Liver (tissue), 8 donors: ENCODE measurements at regions not wholly inside any gene's neighbourhood (a gene's known extent, or its start where the extent isn't known, plus 50 kb on each side); places are given as distances from the start of the nearest gene placed in this dataset.

ENCODE experiments used
- DNase-seq: peaks from one replicate; pipeline ENCODE4 v3.0.0-alpha.2; 2017; ENCODE audit warnings: low spot score
- H3K27ac ChIP-seq, 2 donors: one replicate each; pipeline ENCODE4 v1.7.0; 2013; ENCODE audit warnings: inconsistent platforms in 2 of 2, low read length in 2 of 2, control low read depth in 1 of 2, low read depth in 1 of 2, mild to moderate bottlenecking in 1 of 2
- H3K27me3 ChIP-seq, 4 donors: one replicate each; pipeline versions ENCODE4 v1.6.1 to v1.7.0; 2013; ENCODE audit warnings: low read length in 3 of 4, inconsistent platforms in 1 of 4, mild to moderate bottlenecking in 1 of 4, moderate library complexity in 1 of 4; ENCODE audit not compliant: control insufficient read depth in 4 of 4, insufficient read depth in 4 of 4
- H3K36me3 ChIP-seq, 4 donors: one replicate each; pipeline versions ENCODE4 v1.6.1 to v1.7.0; 2013; ENCODE audit warnings: low read length in 3 of 4, mild to moderate bottlenecking in 3 of 4, low read depth in 1 of 4, moderate library complexity in 1 of 4; ENCODE audit not compliant: control insufficient read depth in 4 of 4, insufficient read depth in 3 of 4
- H3K4me1 ChIP-seq, 4 donors: one replicate each; pipeline versions ENCODE4 v1.6.1 to v1.7.0; 2013; ENCODE audit warnings: low read length in 3 of 4, mild to moderate bottlenecking in 3 of 4, moderate library complexity in 1 of 4; ENCODE audit not compliant: control insufficient read depth in 4 of 4, insufficient read depth in 4 of 4
- H3K4me3 ChIP-seq, 3 donors: one replicate each; pipeline versions ENCODE4 v1.6.1 to v1.7.0; 2013; ENCODE audit warnings: low read length in 3 of 3, control low read depth in 1 of 3, low read depth in 1 of 3, mild to moderate bottlenecking in 1 of 3
- H3K9ac ChIP-seq, 2 donors: one replicate each; pipeline ENCODE4 v1.7.0; 2013; ENCODE audit warnings: low read length in 2 of 2, mild to moderate bottlenecking in 2 of 2, moderate library complexity in 2 of 2, control low read depth in 1 of 2, low read depth in 1 of 2
- H3K9me3 ChIP-seq, 4 donors: one replicate each; pipeline versions ENCODE4 v1.6.1 to v1.7.0; 2013; ENCODE audit warnings: low read length in 3 of 4; ENCODE audit not compliant: control insufficient read depth in 4 of 4
- ATF3 ChIP-seq: IDR thresholded peaks from 2 replicates; pipeline ENCODE4 v1.6.1; 2016; ENCODE audit warnings: antibody characterized with exemption
- CTCF ChIP-seq: fragments of 150-350 bp; IDR thresholded peaks from 2 replicates; pipeline ENCODE4 v1.5.1; 2017; ENCODE audit warnings: improper control_type of control experiment, low read depth, low read length; ENCODE audit not compliant: missing input control
- EGR1 ChIP-seq, 2 donors: IDR thresholded peaks; 2 replicates each; pipeline ENCODE4 v1.6.1; 2016 to 2018; ENCODE audit warnings: antibody characterized with exemption in 2 of 2, low read depth in 2 of 2
- FOXA1 ChIP-seq: IDR thresholded peaks from 2 replicates; pipeline ENCODE4 v1.6.1; 2016; ENCODE audit warnings: antibody characterized with exemption
- FOXA2 ChIP-seq: IDR thresholded peaks from 2 replicates; pipeline ENCODE4 v1.6.1; 2016; ENCODE audit warnings: antibody characterized with exemption
- GABPA ChIP-seq, 2 donors: IDR thresholded peaks in 1 of 2; conservative IDR thresholded peaks in 1 of 2; 2 replicates each; pipeline ENCODE4 v1.6.1; 2016; ENCODE audit warnings: antibody characterized with exemption in 2 of 2, mild to moderate bottlenecking in 1 of 2, moderate library complexity in 1 of 2
- JUND ChIP-seq, 2 donors: IDR thresholded peaks; 2 replicates each; pipeline ENCODE4 v1.6.1; 2016; ENCODE audit warnings: antibody characterized with exemption in 2 of 2
- MAX ChIP-seq: IDR thresholded peaks from 2 replicates; pipeline ENCODE4 v1.6.1; 2016; ENCODE audit warnings: antibody characterized with exemption
- RAD21 ChIP-seq, 2 donors: IDR thresholded peaks; 2 replicates each; pipeline ENCODE4 v1.6.1; 2016; ENCODE audit warnings: antibody characterized with exemption in 2 of 2, mild to moderate bottlenecking in 2 of 2
- REST ChIP-seq: IDR thresholded peaks from 2 replicates; pipeline ENCODE4 v1.6.1; 2016; ENCODE audit warnings: antibody characterized with exemption, mild to moderate bottlenecking
- RXRA ChIP-seq, 2 donors: IDR thresholded peaks; 2 replicates each; pipeline ENCODE4 v1.6.1; 2017 to 2018; ENCODE audit warnings: antibody characterized with exemption in 2 of 2, mild to moderate bottlenecking in 1 of 2
- SP1 ChIP-seq: IDR thresholded peaks from 2 replicates; pipeline ENCODE4 v1.6.1; 2018; ENCODE audit warnings: antibody characterized with exemption, mild to moderate bottlenecking
- ZBTB33 ChIP-seq: IDR thresholded peaks from 2 replicates; pipeline ENCODE4 v1.6.1; 2016; ENCODE audit warnings: antibody characterized with exemption
- WGBS: extraction: QIAGEN DNeasy Blood & Tissue Kit; methylation state at CpG from one replicate; pipeline ENCODE4 v1.1.7; 2013; 5-methylcytosine and 5-hydroxymethylcytosine counted together
- donor health status: healthy.
- donor health status: healthy.
- donor health status: healthy.
- donor health status: healthy.
- donor health status: healthy.

GRCh38 chr9:89659891-89660685 lies 55.3 kb downstream of the GADD45G start:
- H3K4me3 ChIP-seq: no peak overlapping the region
- no peaks in the 10 kb centered on the region for H3K9me3 ChIP-seq
- TF ChIP-seq FOXA2: no peak
- TF ChIP-seq RXRA (IDR thresholded peaks at IDR 0.05): peak in 1 of 2 donors; percentile 28
- H3K9ac ChIP-seq: no peak overlapping the region
- no peaks in the 10 kb centered on the region for H3K27me3 ChIP-seq
- peaks cover 32 to 71% (median 43%) of the 10 kb centered on the region in 4 donors for H3K4me1 ChIP-seq
- 88% methylated on average over 6 of the region's 6 CpGs for WGBS
- no peaks in the 10 kb centered on the region for H3K36me3 ChIP-seq
- no peak overlapping the region for H3K27ac ChIP-seq
- no peak for DNase-seq

- Histone ChIP-seq H3K9me3 (no peaks in the 10 kb centered on the region), H3K36me3 (no peaks in the 10 kb centered on the region), H3K4me1 (peaks cover 25 to 69% (median 39%) of the 10 kb centered on the region in 4 donors), H3K4me3 (no peak overlapping the region), H3K9ac (peak overlapping the region; percentile 1 to 3), H3K27ac (peak overlapping the region; percentile 78 to 92), H3K27me3 (no peaks in the 10 kb centered on the region)
- TF ChIP-seq ZBTB33 (no peak), RXRA (IDR thresholded peaks at IDR 0.05) (no peak), GABPA (IDR thresholded peaks at IDR 0.05 in 1 of 2, conservative IDR thresholded peaks at IDR 0.05 in 1 of 2) (no peak)
- WGBS: 32% methylated on average over 13 of the region's 13 CpGs
- no peak for DNase-seq
Measured at GRCh38 chr9:89661391-89661949, 56.7 kb downstream of the GADD45G start.

GRCh38 chr9:89661956-89662717 lies 57.3 kb downstream of the GADD45G start:
- no peaks in the 10 kb centered on the region for H3K36me3 ChIP-seq
- H3K4me1 ChIP-seq: peaks cover 26 to 69% (median 40%) of the 10 kb centered on the region in 4 donors
- H3K4me3 ChIP-seq: peak overlapping the region in 2 of 3 donors; percentile 2 to 27
- WGBS: 23% methylated on average over 21 of the region's 21 CpGs
- H3K27me3 ChIP-seq: no peaks in the 10 kb centered on the region
- no peaks in the 10 kb centered on the region for H3K9me3 ChIP-seq
- peak; percentile 89 for DNase-seq
- peak overlapping the region; percentile 78 to 92 for H3K27ac ChIP-seq
- H3K9ac ChIP-seq: peak overlapping the region; percentile 1 to 3
- TF ChIP-seq JUND (IDR thresholded peaks at IDR 0.05) (peak in 1 of 2 donors; percentile 35), CTCF (no peak), REST (no peak), SP1 (peak; percentile 92), FOXA2 (no peak), EGR1 (IDR thresholded peaks at IDR 0.05; ENCODE audit: low read depth in 2 of 2) (peak in 1 of 2 donors; percentile 12), ATF3 (no peak), ZBTB33 (peak; percentile 33), FOXA1 (peak; percentile 59), RXRA (IDR thresholded peaks at IDR 0.05) (peak; percentile 84 to 85), MAX (peak; percentile 87), RAD21 (IDR thresholded peaks at IDR 0.05) (peak; percentile 12 to 48)
